Activated naive CD8-positive, alpha-beta T cell (primary cell): ENCODE measurements at regions not wholly inside any gene's neighbourhood (a gene's known extent, or its start where the extent isn't known, plus 50 kb on each side); places are given as distances from the start of the nearest gene placed in this dataset.

Experiments
- H3K27ac Mint-ChIP-seq: one replicate; pipeline ENCODE4 v1.8.0; 2021; ENCODE audit warnings: mixed read lengths
- H3K27me3 Mint-ChIP-seq: one replicate; pipeline ENCODE4 v1.8.0; 2021; ENCODE audit warnings: mixed read lengths
- H3K36me3 Mint-ChIP-seq: one replicate; pipeline ENCODE4 v1.8.0; 2021; ENCODE audit warnings: mixed read lengths
- H3K4me1 Mint-ChIP-seq: one replicate; pipeline ENCODE4 v1.8.0; 2021; ENCODE audit warnings: low read depth, mixed read lengths
- H3K4me3 Mint-ChIP-seq: one replicate; pipeline ENCODE4 v1.8.0; 2021; ENCODE audit warnings: mild to moderate bottlenecking, mixed read lengths
- H3K9me3 Mint-ChIP-seq: one replicate; pipeline ENCODE4 v1.8.0; 2021; ENCODE audit warnings: low read depth, mixed read lengths

GRCh38 chr10:60511477-60512229, 122.0 kb upstream of the ANK3 start:
- H3K9me3 Mint-ChIP-seq, result no peaks in the 10 kb centered on the region
- H3K4me1 Mint-ChIP-seq, result no peaks in the 10 kb centered on the region

GRCh38 chr10:60508831-60509230, 119.2 kb upstream of the ANK3 start:
- Mint-ChIP-seq H3K9me3 (no peaks in the 10 kb centered on the region), H3K27me3 (no peaks in the 10 kb centered on the region), H3K27ac (no peak overlapping the region), H3K4me3 (no peak overlapping the region), H3K36me3 (no peaks in the 10 kb centered on the region), H3K4me1 (no peaks in the 10 kb centered on the region)

More at GRCh38 chr10:60511477-60512229, 122.0 kb upstream of the ANK3 start:
- Mint-ChIP-seq H3K27ac (no peak overlapping the region), H3K36me3 (no peaks in the 10 kb centered on the region), H3K4me3 (no peak overlapping the region), H3K27me3 (no peaks in the 10 kb centered on the region)

GRCh38 chr10:60508037-60508436, 118.4 kb upstream of the ANK3 start:
- H3K4me3 Mint-ChIP-seq, result no peak overlapping the region
- no peaks in the 10 kb centered on the region for H3K4me1 Mint-ChIP-seq
- no peaks in the 10 kb centered on the region for H3K27me3 Mint-ChIP-seq
- no peaks in the 10 kb centered on the region for H3K36me3 Mint-ChIP-seq
- no peaks in the 10 kb centered on the region for H3K9me3 Mint-ChIP-seq
- no peak overlapping the region for H3K27ac Mint-ChIP-seq

GRCh38 chr10:60502621-60503020, 112.9 kb upstream of the ANK3 start:
- Mint-ChIP-seq H3K4me3 (no peak overlapping the region), H3K27ac (no peak overlapping the region), H3K27me3 (no peaks in the 10 kb centered on the region), H3K4me1 (no peaks in the 10 kb centered on the region), H3K9me3 (no peaks in the 10 kb centered on the region), H3K36me3 (no peaks in the 10 kb centered on the region)

GRCh38 chr10:60498985-60499384, 109.3 kb upstream of the ANK3 start:
- Mint-ChIP-seq H3K9me3 (no peaks in the 10 kb centered on the region), H3K27me3 (no peaks in the 10 kb centered on the region), H3K4me3 (no peak overlapping the region), H3K27ac (no peak overlapping the region), H3K4me1 (no peaks in the 10 kb centered on the region), H3K36me3 (no peaks in the 10 kb centered on the region)

GRCh38 chr10:60497364-60497763, 107.7 kb upstream of the ANK3 start:
- Mint-ChIP-seq H3K36me3 (no peaks in the 10 kb centered on the region), H3K4me3 (no peak overlapping the region), H3K27me3 (no peaks in the 10 kb centered on the region), H3K27ac (no peak overlapping the region), H3K4me1 (no peaks in the 10 kb centered on the region), H3K9me3 (no peaks in the 10 kb centered on the region)

GRCh38 chr10:60496181-60496580, 106.5 kb upstream of the ANK3 start:
- Mint-ChIP-seq H3K4me1 (no peaks in the 10 kb centered on the region), H3K4me3 (no peak overlapping the region), H3K27me3 (no peaks in the 10 kb centered on the region), H3K27ac (no peak overlapping the region), H3K9me3 (no peaks in the 10 kb centered on the region), H3K36me3 (no peaks in the 10 kb centered on the region)

GRCh38 chr10:60495338-60496055, 105.8 kb upstream of the ANK3 start:
- no peaks in the 10 kb centered on the region for H3K36me3 Mint-ChIP-seq
- H3K4me3 Mint-ChIP-seq, result no peak overlapping the region
- no peaks in the 10 kb centered on the region for H3K27me3 Mint-ChIP-seq
- H3K27ac Mint-ChIP-seq, result no peak overlapping the region
- H3K9me3 Mint-ChIP-seq, result no peaks in the 10 kb centered on the region
- H3K4me1 Mint-ChIP-seq, result no peaks in the 10 kb centered on the region

GRCh38 chr10:60494774-60495173, 105.1 kb upstream of the ANK3 start:
- no peaks in the 10 kb centered on the region for H3K4me1 Mint-ChIP-seq
- H3K4me3 Mint-ChIP-seq, result no peak overlapping the region

GRCh38 chr10:60491162-60491561, 101.5 kb upstream of the ANK3 start:
- H3K36me3 Mint-ChIP-seq, result no peaks in the 10 kb centered on the region
- no peak overlapping the region for H3K27ac Mint-ChIP-seq
- H3K4me1 Mint-ChIP-seq, result no peaks in the 10 kb centered on the region
- H3K4me3 Mint-ChIP-seq, result no peak overlapping the region
- no peaks in the 10 kb centered on the region for H3K27me3 Mint-ChIP-seq
- no peaks in the 10 kb centered on the region for H3K9me3 Mint-ChIP-seq

More at GRCh38 chr10:60494774-60495173, 105.1 kb upstream of the ANK3 start:
- Mint-ChIP-seq H3K9me3 (no peaks in the 10 kb centered on the region), H3K27ac (no peak overlapping the region), H3K36me3 (no peaks in the 10 kb centered on the region), H3K27me3 (no peaks in the 10 kb centered on the region)

- Mint-ChIP-seq H3K4me1 (no peaks in the 10 kb centered on the region), H3K36me3 (no peaks in the 10 kb centered on the region), H3K4me3 (no peak overlapping the region), H3K9me3 (no peaks in the 10 kb centered on the region), H3K27ac (no peak overlapping the region), H3K27me3 (no peaks in the 10 kb centered on the region)
These were observed 100.3 kb upstream of the ANK3 start for GRCh38 chr10:60490013-60490412.

GRCh38 chr10:60488111-60488669, 98.5 kb upstream of the ANK3 start:
- Mint-ChIP-seq H3K36me3 (no peaks in the 10 kb centered on the region), H3K4me3 (no peak overlapping the region), H3K4me1 (no peaks in the 10 kb centered on the region), H3K9me3 (no peaks in the 10 kb centered on the region), H3K27me3 (no peaks in the 10 kb centered on the region), H3K27ac (no peak overlapping the region)

- Mint-ChIP-seq H3K9me3 (no peaks in the 10 kb centered on the region), H3K27ac (no peak overlapping the region), H3K4me1 (no peaks in the 10 kb centered on the region), H3K36me3 (no peaks in the 10 kb centered on the region), H3K4me3 (no peak overlapping the region), H3K27me3 (no peaks in the 10 kb centered on the region)
These were observed 97.9 kb upstream of the ANK3 start for GRCh38 chr10:60487543-60487942.

GRCh38 chr10:60485025-60485424, 95.3 kb upstream of the ANK3 start:
- no peaks in the 10 kb centered on the region for H3K9me3 Mint-ChIP-seq
- no peak overlapping the region for H3K27ac Mint-ChIP-seq
- no peaks in the 10 kb centered on the region for H3K36me3 Mint-ChIP-seq
- H3K4me3 Mint-ChIP-seq, result no peak overlapping the region
- no peaks in the 10 kb centered on the region for H3K4me1 Mint-ChIP-seq
- no peaks in the 10 kb centered on the region for H3K27me3 Mint-ChIP-seq

- Mint-ChIP-seq H3K4me1 (no peaks in the 10 kb centered on the region), H3K9me3 (no peaks in the 10 kb centered on the region), H3K27ac (no peak overlapping the region), H3K27me3 (no peaks in the 10 kb centered on the region), H3K4me3 (no peak overlapping the region), H3K36me3 (no peaks in the 10 kb centered on the region)
These were observed 91.3 kb upstream of the ANK3 start for GRCh38 chr10:60480865-60481563.
